HS-27A (cell line): ENCODE measurements at regions not wholly inside any gene's neighbourhood (a gene's known extent, or its start where the extent isn't known, plus 50 kb on each side); places are given as distances from the start of the nearest gene placed in this dataset.

ENCODE experiments used
- DNase-seq: peaks from one replicate; pipeline ENCODE4 v3.0.0-alpha.2; 2012; ENCODE audit warnings: low read depth, missing footprints

GRCh38 chr2:128750328-128751165 is 431.9 kb upstream of the HS6ST1 start:
- no peak for DNase-seq

DNA sequence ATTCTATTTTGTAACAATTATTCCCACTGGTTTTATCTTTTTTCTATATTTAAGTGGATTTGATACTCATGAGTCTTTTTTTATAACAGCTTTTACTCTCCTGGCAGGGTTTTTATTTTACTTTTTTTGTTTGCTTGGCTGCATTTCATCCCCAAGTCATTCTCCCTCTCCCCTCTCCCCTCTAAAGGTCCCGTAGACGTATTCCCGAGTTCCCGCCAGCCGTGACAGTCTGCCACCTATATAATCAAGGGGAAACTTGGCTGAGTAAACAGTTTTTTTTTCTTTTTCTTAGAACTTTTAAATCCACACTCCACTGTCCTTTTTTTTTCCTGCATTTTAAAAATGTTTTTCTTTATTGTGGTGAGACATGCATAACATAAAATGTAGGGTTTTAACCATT is 433.1 kb upstream of the HS6ST1 start:
- DNase-seq: no peak

- DNase-seq: no peak
Measured at GRCh38 chr2:128752691-128753263, 434.1 kb upstream of the HS6ST1 start.

DNA sequence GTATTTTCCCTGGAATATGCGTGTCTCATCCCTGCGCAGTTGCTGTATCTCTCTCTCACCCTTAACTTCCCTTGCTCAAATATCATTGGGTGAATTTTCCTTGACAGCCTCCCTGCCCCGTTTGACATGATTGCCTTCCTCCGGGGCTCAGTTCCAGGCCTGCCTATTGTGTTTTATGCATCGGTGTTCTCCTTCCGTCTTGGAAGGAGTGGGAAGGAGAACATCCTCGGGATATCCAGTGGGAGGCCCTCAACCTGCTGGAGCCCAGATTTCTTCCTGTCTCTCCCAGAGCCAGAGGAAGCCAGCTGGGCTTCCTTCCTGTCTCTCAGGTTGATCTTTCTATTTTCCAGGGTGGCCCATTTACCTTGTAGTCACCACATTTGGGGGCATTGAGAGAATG is 434.7 kb upstream of the HS6ST1 start:
- DNase-seq: no peak

GRCh38 chr2:128753800-128754199 is 435.1 kb upstream of the HS6ST1 start:
- no peak for DNase-seq

GRCh38 chr2:128754246-128754724 is 435.6 kb upstream of the HS6ST1 start:
- DNase-seq: no peak

- no peak for DNase-seq
Measured at GRCh38 chr2:128755695-128756364, 437.2 kb upstream of the HS6ST1 start.

DNA sequence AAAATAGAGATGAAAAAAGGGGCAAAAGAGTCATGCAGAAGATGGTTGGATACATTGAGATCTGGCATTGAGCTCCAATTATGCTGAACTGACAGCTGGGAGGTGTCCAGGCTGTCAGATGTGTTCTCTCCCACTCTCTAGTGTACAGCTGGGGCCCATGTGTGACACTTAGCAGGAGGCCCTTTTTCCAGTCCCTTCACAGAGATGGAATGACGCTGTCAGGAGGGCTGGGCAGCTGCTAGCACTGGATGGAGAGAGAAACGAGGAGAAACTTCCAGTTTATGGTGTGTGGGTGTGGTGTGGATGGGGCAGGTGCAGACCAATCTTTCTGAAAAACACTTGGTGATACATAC is 437.7 kb upstream of the HS6ST1 start:
- DNase-seq: no peak

- DNase-seq: no peak
Measured at GRCh38 chr2:128765811-128766210, 447.1 kb upstream of the HS6ST1 start.

DNA sequence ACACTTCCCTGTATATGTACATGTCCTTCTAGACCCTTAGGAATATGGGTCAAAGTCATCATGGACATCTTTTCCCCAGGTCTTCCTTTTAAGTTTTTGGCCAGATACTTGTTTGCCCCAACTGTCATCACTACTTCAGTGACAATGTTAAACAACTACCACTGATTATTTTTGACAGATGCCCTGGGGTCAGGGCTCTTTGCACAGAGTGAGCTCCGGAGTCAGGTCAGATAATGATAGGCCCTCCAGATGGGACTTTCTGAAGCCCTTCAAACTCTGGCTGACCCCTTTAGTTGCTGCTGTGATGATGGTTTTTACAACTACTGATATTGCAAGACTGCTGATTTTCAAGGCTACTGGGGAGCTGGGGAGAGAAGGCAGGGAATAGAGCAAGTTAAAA is 449.4 kb upstream of the HS6ST1 start:
- no peak for DNase-seq

DNA sequence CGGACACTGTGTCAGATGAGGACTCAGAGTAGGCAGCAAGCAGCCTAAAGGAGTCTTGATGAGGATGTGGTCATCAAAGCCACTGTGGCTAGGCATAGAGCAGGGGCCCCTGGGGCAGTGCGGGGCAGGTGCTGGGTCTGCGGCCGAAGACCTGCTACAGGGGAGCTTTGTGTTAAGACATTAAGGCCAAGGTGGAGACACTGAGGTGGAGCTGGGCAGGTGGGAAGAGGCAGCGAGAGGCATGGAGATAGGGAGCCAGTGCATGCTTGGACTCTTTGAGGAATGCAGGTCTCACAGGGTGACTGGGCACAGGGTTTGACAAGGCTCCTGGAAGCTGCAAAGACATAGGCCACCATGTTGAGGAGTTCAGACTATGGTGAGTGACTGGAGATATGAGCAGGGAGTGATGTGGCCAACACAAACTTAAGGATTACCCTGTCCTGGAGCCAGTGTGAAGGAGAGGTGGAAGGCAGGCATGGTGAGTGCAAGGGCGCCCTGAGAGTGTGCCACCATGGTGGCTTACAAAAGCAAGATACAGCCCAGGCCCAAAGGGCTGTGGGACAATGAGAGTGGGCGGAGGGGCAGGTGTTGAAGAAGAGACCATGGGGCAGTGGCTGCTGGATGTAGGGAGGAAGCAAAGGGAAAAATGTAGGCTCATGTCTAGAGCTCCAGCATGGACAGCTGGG is 450.9 kb upstream of the HS6ST1 start:
- no peak for DNase-seq

DNA sequence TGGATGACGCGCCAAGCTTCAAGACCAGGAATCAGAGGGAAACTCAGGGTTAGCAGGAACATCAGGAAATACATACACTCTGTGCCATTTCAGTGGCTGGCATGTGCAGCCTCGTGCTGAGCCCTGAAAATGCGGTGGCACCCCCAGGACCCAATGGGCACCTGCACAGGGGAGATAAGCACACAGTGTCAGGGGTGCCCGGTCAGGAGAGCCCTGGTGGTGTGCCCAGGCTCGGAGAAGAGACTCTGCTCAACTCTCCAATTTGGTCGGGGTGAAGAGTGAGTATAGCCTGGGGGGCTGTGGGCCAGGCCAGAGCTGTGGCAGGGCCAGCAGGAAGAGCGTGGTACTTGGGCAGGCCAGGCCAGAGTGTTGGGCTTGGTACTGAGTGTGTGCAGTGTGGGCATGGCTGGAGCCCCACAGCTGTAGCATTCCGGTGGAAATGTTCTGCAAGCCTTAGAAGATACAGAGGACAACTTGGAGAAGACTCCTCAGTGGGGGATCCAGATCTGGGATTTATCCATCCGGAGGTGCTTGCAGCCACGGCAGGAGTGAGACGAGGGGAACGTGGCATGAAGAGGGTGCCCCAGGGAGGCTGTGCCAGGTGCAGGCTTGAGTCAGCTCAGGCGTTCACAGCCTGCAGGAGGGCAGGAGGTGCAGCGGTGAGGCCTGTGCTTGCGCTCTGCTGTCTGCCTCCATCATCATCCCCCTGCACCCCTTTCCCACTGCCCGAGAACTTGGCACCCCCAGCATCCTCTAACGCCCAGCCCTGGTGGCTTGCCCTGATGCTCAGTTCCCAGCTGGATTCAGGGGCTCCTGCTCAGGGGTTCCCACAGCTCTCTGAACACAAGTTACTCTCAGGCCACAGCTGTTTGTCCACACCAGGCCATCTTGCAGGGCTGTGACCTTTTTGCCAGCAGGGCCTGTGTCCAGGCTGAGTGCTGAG is 451.7 kb upstream of the HS6ST1 start:
- no peak for DNase-seq

DNA sequence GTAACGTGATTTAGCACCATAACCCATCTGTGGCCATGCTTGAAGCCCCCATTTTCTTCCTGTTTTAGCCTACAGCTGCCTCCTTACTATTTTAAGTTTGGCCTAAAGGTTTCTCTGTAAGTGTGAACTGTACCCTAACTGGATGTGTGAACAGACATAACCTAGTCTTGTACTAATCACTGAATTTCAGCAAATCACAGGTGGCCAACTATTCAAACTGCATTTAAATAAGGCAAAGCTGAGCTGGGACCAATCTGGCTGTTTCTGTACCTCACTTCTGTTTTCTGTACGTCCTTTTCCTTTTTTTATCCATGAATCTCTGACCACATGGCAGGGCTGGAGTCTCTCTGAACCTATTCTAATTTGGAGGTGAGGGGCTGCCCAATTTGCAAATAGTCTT is 452.7 kb upstream of the HS6ST1 start:
- no peak for DNase-seq

DNA sequence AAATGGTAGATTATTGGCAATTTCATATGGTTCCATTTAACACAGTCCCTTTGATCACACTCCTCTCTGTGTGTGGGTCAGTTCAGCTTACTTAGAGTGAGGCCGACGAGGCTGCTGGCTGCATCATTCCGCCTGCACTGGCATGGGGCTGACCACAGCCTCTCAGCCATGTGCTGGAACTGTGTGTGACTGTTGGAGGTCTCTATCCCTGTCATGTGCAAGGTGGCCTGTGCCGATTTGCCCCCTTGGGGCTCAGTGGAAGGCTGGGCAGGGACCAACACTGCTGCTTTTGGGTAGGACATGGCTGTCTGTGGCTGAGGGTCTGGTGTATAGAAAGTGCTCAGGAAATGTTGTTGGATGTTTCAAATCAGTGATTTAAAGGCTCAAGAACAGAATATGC is 454.0 kb upstream of the HS6ST1 start:
- no peak for DNase-seq

GRCh38 chr2:128773641-128774319 is 455.1 kb upstream of the HS6ST1 start:
- DNase-seq: no peak

DNA sequence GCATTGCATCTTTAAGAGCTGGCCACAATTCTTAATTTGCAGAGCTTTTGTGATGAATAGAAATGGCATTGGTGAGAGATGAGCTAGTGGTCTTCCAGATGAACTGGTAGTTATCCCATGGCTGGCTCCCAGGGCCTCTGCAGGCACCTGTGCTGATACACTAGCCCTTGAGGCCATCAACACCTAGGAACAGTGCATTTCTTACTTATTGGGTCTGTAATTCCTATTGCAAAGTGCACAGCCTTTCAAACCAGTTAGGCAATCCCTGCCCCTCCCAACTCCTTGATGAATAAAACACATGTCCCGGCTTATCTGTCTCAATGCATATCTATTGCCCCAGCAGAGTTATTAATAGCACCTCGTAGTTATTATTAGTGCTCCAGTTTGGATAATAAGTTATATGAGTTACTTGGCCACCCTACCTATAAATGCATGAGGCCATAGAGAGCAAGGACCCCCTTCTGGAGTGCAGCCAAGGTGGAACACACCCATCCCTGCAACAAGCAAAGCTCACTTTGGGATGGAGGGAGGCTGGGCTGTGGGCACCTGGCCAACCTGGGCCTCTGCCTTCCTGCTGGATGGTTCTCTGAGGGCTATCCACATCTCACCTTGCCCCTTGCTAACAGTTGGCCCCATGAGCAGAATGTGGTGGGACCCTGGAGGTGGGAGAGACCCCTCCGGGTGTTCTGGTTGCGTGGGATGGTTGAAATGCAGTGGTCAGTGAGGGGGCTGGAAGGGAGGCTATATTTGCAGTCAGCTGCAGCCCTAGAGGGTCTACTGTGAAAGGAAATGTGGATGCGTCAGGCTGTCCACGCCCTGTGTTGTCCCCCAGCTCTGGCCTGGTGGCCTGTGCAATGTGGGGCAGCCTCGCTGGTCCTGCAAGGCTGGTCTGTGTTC is 455.9 kb upstream of the HS6ST1 start:
- no peak for DNase-seq

- no peak for DNase-seq
Measured at GRCh38 chr2:128775217-128775913, 456.7 kb upstream of the HS6ST1 start.

GRCh38 chr2:128775914-128776285 is 457.2 kb upstream of the HS6ST1 start:
- no peak for DNase-seq

DNA sequence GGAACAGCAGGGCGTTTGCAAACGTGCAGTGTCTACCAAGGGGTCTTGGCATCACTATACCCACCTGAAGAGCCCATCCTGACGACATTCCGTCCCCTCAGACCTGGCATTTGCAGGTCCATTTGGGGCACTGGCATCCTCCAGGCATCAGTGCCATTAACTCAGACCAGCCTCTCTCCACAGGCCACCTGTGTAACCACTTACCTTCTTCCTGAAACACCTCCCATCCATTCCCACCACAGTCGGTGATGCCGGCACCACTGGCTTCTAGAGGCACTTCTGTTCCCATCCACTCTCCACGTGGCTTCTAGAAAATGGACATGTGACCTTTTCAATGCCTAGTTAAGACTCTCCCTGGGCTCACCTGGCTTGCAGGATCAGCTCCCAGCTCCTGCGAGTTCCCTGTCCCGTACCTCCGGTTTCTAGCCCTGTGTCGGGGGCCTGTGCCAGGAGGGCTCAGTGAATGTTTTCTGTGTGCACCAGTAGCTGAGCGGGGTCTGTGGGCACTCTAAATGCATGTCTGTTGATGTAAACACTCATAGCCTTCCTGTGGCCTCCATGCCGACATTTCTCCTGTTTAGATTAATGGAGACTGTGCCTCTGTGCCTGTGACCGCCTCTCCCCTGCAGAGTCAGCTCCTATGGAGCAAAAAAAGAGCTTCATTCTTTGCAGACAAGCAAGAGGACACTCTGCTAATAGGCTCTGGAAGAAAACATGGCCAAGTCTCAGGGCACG is 458.0 kb upstream of the HS6ST1 start:
- DNase-seq: no peak
